ENCODE measurements at regions not wholly inside any gene's neighbourhood (a gene's known extent, or its start where the extent isn't known, plus 50 kb on each side); places are given as distances from the start of the nearest gene placed in this dataset.

GRCh38 chr10:113320987-113321386, 231.9 kb upstream of the HABP2 start:
- no peak for DNase-seq (ENCODE audit: low read depth)

- no peak for DNase-seq (ENCODE audit: low read depth)
Observed at GRCh38 chr10:113322843-113323242, 230.0 kb upstream of the HABP2 start.

GRCh38 chr10:113323985-113324384, 228.9 kb upstream of the HABP2 start:
- DNase-seq (ENCODE audit: low read depth) = no peak

- peak; percentile 33 for DNase-seq (ENCODE audit: low read depth)
Observed at GRCh38 chr10:113326160-113327111, 226.4 kb upstream of the HABP2 start.

GRCh38 chr10:113329121-113329596, 223.7 kb upstream of the HABP2 start:
- DNase-seq (ENCODE audit: low read depth) = no peak

GRCh38 chr10:113331961-113332360, 220.9 kb upstream of the HABP2 start:
- DNase-seq (ENCODE audit: low read depth) = no peak

GRCh38 chr10:113333313-113333712, 219.5 kb upstream of the HABP2 start:
- no peak for DNase-seq (ENCODE audit: low read depth)

GRCh38 chr10:113335592-113335991, 217.3 kb upstream of the HABP2 start:
- no peak for DNase-seq (ENCODE audit: low read depth)

GRCh38 chr10:113336549-113337130, 216.2 kb upstream of the HABP2 start:
- no peak for DNase-seq (ENCODE audit: low read depth)

- DNase-seq (ENCODE audit: low read depth) = no peak
Observed at GRCh38 chr10:113337142-113337541, 215.7 kb upstream of the HABP2 start.

GRCh38 chr10:113339121-113339520, 213.7 kb upstream of the HABP2 start:
- no peak for DNase-seq (ENCODE audit: low read depth)

GRCh38 chr10:113340282-113340681, 212.6 kb upstream of the HABP2 start:
- no peak for DNase-seq (ENCODE audit: low read depth)

GRCh38 chr10:113341138-113341537, 211.7 kb upstream of the HABP2 start:
- DNase-seq (ENCODE audit: low read depth) = no peak

GRCh38 chr10:113345826-113346624, 206.8 kb upstream of the HABP2 start:
- no peak for DNase-seq (ENCODE audit: low read depth)

GRCh38 chr10:113347508-113347907, 205.3 kb upstream of the HABP2 start:
- DNase-seq (ENCODE audit: low read depth) = no peak

- no peak for DNase-seq (ENCODE audit: low read depth)
Observed at GRCh38 chr10:113348694-113349093, 204.2 kb upstream of the HABP2 start.

- DNase-seq (ENCODE audit: low read depth) = no peak
Observed at GRCh38 chr10:113350311-113351040, 202.4 kb upstream of the HABP2 start.

GRCh38 chr10:113354711-113355110, 198.1 kb upstream of the HABP2 start:
- no peak for DNase-seq (ENCODE audit: low read depth)

- no peak for DNase-seq (ENCODE audit: low read depth)
Observed at GRCh38 chr10:113356794-113357680, 195.8 kb upstream of the HABP2 start.
